Fibroblast of the aortic adventitia (primary cell): ENCODE measurements at regions not wholly inside any gene's neighbourhood (a gene's known extent, or its start where the extent isn't known, plus 50 kb on each side); places are given as distances from the start of the nearest gene placed in this dataset.

Experiments used
- DNase-seq: peaks from one replicate; pipeline ENCODE4 v3.0.0-alpha.2; 2010; ENCODE audit warnings: low read depth
- H3K4me3 ChIP-seq: 2 replicates; pipeline ENCODE4 v1.5.1; 2011; ENCODE audit warnings: low read depth, mild to moderate bottlenecking, control low read depth, low read length, moderate library complexity
- CTCF ChIP-seq: IDR thresholded peaks from 2 replicates; pipeline ENCODE4 v1.5.1; 2011; ENCODE audit warnings: mild to moderate bottlenecking, low read length, control low read depth, inconsistent platforms; ENCODE audit not compliant: insufficient read depth

GRCh38 chr14:88929656-88930436 is 105.4 kb downstream of the TTC8 start:
- DNase-seq, result no peak
- TF ChIP-seq CTCF, result peak; percentile 27
- no peak overlapping the region for H3K4me3 ChIP-seq

GRCh38 chr14:88931321-88932110 is 107.1 kb downstream of the TTC8 start:
- TF ChIP-seq CTCF, result no peak
- no peak for DNase-seq
- H3K4me3 ChIP-seq, result no peak overlapping the region

- no peak overlapping the region for H3K4me3 ChIP-seq
- DNase-seq, result no peak
- TF ChIP-seq CTCF, result no peak
Measured at GRCh38 chr14:88933191-88933590, 108.7 kb downstream of the TTC8 start.

GRCh38 chr14:88934351-88934806 is 109.9 kb downstream of the TTC8 start:
- TF ChIP-seq CTCF, result no peak
- H3K4me3 ChIP-seq, result no peak overlapping the region
- DNase-seq, result peak; percentile 41

- no peak overlapping the region for H3K4me3 ChIP-seq
- TF ChIP-seq CTCF, result no peak
Measured at GRCh38 chr14:88935083-88935482, 110.6 kb downstream of the TTC8 start.

GRCh38 chr14:88937706-88938105 is 113.3 kb downstream of the TTC8 start:
- DNase-seq, result no peak
- no peak for TF ChIP-seq CTCF
- no peak overlapping the region for H3K4me3 ChIP-seq

More at GRCh38 chr14:88935083-88935482, 110.6 kb downstream of the TTC8 start:
- no peak for DNase-seq
